Stimulated activated CD4-positive, alpha-beta T cell treated with anti-CD3 and anti-CD28 coated beads, Interleukin-1b, Interleukin-23, amount 100 ng/mL, for 1 hour (primary cell): ENCODE measurements at regions not wholly inside any gene's neighbourhood (a gene's known extent, or its start where the extent isn't known, plus 50 kb on each side); places are given as distances from the start of the nearest gene placed in this dataset.
"Not testable (repeated sequence)": the region's sequence is repeated elsewhere in the genome, so short reads cannot be mapped to it uniquely, and the experiment has no call there.

Source experiments
- DNase-seq, 2 donors: peaks; one replicate each; pipeline ENCODE4 v3.0.0-alpha.2; 2020; ENCODE audit warnings: low read depth in 2 of 2

DNA sequence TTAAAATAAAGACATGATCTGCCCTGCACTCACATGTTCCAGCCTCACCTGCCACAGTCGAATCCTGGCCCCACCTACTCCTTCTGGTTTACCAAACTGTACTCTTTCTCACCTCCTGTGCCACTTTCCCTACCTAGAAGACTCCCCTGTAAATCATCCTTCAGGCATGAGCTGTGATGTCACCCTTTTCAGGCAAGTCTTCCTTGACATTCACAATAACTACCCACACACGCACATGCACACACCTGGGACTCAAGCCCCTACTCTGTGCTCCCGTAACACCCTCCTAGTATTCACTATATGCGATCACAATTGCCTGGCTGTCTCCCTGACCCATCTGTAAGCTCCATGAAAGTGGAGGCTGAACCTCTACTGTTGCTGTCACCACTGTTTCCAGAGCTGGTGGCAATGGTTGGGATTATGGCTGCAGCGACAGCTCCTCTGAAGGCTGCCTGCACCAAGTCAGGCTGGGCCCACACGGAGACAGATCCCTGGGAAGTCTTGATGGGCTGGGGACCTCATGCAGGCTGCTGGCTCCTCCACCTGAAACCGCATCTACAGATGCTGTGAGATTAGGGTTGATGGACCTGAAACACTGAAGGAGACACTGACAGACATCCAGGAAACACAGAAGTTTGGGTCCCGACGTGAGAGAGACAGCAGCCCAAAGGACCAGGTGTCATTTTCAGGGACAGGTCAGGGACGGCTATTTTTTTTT, 611.1 kb downstream of the UQCRFS1 start:
- DNase-seq = no peak

DNA sequence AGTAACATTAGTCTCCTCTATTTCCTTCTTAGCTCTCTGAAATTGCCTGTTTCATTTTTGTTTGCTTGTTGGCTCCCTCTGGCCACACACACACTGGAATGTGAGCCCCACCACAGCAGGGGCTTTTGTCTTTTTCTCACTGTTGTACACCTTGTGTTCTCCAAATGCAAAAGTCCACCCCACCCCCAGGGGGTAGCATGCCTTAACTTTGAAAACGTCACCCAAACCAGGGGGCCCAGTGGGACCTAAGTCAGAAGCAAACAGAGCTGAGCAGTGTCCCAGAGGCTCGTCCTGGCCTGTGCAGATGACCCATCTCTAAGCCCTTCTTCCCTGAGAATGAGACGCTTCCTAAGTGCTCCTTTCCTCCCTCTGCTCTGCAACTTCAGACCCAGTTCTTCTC, 614.1 kb downstream of the UQCRFS1 start:
- DNase-seq = no peak

DNA sequence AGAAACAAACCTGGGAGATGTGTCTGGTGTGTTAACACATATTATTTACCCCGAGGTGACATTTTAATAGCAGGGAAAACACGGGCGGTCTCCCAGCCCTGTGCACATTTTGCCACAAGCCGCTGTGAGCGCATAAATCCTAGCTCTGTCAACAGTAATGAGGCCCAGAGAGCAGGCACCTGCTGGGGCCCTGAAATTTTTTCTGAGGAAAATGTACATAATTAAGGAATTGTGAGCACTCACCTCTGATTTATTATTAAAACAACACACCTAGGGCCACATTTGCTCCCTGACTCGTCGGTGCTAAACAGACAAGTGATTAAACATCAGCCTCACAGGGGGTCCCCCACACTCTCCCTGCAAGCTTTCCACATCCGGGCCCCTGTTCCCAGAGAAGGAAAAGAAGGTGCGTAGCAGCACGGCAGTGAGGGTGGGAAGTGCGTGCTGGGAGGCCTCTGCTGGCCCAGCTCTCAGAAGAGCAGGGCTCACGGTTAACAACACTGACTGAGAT, 616.3 kb downstream of the UQCRFS1 start:
- no peak for DNase-seq

DNA sequence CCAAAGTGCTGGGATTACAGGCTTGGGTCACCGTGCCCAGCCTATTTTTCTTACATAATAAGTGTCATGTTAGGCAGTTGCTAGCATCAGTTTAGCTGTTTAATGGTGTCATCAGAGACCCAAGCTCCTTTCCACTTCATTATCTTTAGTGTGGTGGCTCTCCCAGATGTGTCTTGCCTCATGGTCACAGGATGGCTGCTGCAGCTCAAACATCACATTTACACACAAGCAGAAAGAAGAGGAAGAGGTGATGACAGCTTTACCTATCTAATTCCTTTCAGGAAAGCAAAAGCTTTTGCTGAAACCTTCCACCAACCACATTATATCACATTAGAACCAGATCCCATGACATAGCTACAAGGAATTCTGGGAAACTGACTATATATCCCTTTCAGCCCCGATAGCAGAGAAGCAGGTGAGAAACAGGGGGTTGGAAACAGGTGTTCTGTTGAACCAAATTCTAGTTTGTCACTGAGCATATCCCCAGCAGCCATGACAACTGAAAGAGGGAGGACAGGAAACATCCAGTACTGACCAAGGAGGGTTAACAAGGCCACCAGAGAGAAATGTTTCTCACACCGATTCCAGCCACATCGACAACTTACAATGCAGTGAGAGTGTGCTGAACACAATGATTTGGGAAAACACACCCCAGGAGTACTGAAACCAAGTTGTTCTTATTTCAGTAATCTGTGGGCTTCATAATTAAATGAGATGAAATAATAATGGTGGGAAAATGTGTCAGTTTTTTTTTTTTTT, 617.0 kb downstream of the UQCRFS1 start:
- DNase-seq = no peak

DNA sequence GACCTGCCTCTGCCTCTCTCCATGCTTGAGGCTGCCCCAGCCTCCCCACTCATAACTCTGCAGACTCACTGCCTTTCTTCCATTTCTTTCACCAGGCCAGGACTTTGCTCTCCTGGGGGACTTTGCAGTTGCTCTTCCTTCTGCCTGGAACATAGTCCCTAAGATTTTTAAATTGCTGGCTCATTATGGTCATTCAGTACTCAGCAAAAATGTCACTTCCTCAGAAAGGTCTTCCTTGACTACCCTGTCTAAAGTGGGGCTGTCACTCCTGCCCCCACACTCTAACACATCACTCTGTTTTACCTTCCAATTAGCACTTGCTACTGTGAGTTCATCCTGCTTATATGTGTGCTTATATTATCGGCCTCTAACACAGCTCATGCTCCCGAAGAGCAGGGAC, 618.2 kb downstream of the UQCRFS1 start:
- no peak for DNase-seq

DNA sequence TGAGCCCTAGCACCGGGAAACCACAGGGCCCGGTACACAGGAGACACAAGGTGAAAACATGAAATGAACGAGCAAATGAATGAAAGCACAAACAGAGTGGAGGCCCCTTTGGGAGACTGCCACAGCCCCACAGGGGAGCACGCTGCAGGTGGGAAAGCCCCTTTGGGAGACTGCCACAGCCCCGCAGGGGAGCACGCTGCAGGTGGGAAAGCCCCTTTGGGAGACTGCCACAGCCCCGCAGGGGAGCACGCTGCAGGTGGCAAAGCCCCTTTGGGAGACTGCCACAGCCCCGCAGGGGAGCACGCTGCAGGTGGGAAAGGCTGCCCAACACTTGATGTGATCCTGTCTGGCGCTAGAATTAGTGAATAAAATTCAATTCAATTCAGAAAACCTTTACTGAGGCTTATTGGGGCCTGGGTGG, 623.0 kb downstream of the UQCRFS1 start:
- not testable (repeated sequence) for DNase-seq

DNA sequence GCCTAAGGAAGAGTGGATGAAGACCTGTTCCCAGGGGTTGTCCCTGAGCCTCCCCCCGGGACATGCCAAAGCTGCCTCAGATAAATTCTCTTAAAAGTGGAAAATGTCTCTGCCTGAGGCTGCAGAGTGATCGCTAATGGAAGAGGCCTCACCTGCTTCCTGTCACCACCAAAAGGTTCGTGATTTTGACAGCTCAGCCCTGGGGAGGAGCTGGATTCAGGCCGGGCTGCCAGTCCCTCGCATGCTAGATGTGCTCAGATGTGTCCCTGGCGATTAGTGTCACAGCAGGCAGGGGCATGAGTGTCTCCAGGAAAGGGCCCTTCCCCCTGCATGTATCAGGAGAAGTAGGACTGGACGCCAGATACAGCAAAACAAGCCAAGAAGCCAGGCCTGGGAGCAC, 626.5 kb downstream of the UQCRFS1 start:
- DNase-seq = no peak

DNA sequence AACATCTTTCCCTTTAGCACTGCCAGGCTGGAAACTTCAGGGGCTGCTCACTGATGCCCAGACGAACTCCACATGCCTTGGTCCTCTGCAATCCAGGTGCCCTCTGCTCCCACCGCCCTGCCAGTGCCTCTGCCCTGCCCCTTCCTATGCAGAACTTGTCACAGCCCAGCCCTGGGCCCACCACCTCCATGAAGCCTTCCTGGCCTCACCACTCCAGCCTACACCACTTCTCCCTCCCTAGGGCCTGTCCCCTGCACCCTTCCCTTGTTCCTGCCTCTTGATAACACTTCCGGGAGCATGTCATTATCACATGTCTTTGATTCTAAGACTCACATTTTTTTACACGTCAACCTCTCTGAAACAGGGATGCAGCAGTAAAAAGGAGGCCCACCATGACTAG, 627.2 kb downstream of the UQCRFS1 start:
- DNase-seq = no peak

DNA sequence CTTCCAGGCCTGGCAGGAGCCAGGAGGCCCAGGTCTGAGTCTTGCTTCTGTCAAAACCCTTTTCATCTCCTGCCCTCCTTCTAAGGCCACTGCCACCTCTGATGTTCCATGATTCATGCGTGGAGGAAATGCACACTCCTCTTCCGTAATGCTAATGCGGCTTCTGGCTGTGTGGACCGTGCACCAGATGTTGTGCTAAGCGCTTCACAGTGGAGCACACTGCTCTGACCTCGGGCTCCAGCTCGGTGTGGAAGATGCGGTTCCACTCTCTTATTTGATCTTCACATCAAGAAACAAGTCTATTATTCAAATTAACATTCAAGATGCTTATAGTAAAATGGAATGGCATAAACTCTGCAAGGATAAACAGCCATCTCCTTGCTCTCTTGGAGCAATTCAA, 629.2 kb downstream of the UQCRFS1 start:
- no peak for DNase-seq

DNA sequence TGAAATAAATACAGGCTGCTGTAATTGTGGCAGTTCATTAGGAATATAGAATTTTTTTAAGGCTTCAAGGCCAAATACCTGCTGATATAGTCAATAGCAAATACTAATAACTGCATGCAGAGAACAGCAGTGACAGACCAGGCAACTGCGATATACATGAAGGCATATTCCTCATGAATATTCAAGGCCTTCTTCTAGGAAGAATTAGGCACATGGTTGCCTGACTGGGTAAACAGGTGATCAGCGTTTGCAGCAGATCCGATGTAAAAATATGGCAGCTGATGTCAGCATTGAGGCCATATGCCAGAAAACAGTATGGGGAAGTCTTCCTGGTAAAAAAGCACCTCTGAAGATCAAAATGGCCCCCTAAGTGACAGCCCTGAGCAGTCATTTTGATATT, 629.7 kb downstream of the UQCRFS1 start:
- DNase-seq = no peak

DNA sequence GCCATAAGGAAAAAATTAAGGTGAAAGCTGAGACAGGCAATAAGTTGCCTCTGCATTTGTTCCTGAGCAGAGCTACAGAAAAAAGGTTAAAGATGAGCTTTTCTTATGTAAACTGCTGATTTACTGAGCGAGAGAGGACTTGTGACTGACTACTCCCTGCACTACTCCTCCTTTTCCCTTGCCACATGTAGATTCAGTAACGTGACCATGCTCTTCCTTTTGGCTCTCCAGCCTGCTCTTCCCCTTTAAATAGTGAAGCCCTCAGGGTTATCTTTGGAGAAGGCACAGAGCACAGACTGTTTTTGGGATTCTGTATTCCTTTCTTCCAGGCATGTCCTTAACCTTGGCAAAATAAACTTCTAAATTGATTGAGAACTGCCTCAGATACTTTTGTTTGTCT, 630.2 kb downstream of the UQCRFS1 start:
- DNase-seq = no peak

DNA sequence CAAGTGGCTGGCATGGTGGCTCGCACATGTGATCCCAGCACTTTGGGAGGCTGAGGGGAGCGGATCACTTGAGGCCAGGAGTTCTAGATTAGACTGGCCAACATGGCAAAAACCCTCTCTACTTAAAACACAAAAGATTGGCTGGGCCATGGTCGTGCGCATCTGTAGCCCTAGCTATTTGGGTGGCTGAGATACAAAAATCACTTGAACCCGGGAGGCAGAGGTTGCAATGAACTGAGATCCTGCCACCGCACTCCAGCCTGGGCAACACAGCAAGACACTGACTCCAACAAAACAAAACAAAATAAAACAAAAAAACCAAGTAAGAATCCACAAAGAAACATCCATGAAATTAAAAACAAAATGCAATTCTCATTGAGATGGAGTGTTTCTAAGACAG, 630.6 kb downstream of the UQCRFS1 start:
- no peak for DNase-seq

DNA sequence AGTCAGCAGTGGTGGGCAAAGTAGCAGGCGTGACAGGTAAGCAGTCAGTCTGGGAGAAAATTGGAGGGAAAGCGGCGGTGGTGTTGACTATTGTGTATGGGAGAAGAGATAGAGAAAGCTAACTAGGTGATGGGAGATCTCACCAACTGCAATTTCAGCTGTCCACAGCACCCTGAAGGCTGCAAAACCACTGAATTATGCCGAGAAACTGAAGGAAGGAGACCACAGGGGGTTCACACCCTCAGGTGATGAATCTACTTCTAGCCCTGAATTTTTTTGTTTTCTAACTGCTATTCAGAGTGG, 631.5 kb downstream of the UQCRFS1 start:
- no peak for DNase-seq

DNA sequence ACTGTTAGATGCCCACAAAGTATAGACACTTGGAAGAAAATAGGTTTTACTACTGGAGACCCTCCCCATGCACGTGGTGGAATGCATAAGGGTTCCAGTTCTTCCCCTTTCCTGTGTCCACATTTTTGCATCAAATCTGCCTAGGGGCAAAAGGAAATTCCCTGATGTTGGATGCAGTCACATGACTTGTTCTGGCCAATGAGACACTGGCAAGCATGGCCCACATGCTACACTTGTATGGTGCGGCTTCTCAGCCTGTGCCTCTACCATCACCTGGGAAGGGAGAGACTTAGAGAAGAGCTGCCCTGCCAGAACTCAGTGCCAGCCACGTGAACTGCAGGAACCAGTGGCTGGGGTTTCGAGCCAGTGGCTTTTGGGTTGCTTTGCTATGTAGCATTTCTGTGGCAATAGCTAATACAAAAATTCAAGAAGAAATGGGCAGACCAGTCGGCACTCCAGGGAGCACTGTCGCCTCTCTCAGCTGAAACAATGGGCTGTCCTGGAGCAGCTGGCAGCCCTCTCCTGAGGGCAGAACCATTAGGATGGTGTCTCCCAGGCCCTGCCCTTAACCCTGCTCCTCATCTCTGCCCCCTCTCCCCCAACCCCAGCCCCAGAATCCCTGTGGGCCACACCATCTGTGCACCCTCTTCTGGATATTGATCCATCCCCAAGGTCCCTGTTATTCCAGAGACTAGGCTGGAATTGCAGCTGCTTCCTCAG, 634.0 kb downstream of the UQCRFS1 start:
- no peak for DNase-seq

DNA sequence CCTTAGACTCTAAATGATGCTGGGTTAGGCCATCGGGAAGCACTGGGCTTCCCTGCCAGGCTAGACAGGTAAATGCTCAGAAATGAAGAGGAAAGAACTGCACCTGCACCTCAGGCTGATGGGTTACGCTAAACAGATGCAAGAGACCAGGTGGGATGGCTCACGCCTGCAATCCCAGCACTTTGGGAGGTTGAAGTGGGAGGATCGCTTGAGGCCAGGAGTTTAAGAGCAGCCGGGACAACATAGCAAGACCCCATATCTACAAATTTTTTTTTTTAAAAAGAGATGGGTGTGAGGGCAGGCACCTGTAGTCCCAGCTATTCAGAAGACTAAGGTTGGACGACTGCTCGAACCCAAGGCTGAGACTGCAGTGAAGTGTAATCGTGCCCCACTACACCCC, 634.7 kb downstream of the UQCRFS1 start:
- DNase-seq = no peak

DNA sequence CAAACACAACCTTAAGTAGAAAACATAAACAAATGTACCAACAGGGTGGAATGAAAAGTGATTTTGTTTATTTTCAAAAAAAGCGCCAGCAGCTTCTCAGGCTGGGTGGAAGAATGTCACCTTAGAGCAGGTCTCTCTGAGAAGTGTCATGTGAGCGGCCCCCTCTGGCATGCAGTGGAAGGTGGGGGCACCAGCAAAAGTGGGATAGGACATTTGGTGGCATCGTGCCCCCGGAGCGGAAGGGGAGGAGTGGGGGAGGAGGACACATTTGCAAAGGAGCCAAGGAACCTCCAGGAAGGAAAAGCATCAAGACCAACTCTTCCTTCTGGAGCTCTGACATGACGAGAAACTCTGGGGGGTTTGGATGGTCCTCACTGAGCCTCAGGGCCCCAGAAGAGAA, 635.3 kb downstream of the UQCRFS1 start:
- DNase-seq = no peak

DNA sequence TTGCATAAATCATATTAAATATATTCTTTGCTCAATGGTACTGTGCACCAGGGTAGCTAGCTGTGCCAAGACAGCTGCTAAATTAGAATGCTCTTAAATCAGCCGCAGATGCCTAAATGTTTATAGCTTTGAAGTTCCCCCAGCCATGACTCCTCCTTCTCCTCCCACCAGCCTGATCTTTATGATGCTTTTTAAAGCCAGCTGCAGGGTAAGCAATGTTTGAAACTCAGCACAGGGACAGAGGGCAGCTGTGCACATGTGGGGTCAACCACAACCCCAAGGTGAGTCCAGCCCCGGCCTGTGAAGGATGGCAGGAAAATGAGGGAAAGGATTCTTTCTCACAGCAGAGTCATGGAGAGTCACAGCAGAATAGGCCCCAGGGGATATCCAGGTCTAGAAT, 635.7 kb downstream of the UQCRFS1 start:
- no peak for DNase-seq

DNA sequence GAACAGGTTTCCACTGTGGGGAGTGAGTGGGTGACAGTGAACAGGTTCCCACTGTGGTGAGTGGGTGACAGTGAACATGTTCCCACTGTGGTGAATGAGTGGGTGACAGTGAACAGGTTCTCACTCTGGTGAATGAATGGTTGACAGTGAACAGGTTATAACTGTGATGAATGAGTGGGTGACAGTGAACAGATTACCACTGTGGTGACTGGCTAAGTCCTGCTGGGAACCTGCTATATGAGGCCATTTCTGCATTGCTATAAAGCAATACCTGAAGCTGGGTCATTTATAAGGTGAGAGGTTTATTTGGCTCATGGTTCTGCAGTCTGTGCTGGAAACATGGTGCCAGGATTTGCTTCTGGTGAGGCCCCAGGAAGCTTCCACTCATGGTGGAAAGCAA, 637.1 kb downstream of the UQCRFS1 start:
- DNase-seq = no peak

DNA sequence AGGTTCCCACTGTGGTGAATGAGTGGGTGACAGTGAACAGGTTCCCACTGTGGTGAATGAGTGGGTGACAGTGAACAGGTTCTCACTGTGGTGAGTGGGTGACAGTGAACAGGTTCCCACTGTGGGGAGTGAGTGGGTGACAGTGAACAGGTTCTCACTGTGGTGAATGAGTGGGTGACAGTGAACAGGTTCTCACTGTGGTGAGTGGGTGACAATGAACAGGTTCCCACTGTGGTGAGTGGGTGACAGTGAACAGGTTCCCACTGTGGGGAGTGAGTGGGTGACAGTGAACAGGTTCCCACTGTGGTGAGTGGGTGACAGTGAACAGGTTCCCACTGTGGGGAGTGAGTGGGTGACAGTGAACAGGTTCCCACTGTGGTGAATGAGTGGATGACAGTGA, 637.6 kb downstream of the UQCRFS1 start:
- not testable (repeated sequence) for DNase-seq

DNA sequence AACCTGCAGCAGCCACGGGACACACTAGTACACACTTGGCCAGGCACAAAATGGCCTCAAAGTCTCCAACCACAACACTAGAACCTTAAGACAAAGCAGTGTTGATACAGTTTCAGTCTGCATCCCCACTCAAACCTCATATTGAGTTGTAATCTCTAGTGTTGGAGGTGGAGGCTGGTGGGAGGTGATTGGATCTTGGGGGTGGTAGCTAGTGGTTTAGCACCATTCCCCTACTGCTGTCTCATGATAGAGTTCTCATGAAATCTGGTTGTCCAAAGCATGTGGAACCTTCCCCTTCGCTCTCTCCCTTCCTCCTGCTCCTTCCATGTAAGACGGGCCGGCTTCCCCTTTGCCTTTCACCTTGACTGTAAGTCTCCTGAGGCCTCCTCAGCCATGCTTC, 638.7 kb downstream of the UQCRFS1 start:
- DNase-seq = no peak

DNA sequence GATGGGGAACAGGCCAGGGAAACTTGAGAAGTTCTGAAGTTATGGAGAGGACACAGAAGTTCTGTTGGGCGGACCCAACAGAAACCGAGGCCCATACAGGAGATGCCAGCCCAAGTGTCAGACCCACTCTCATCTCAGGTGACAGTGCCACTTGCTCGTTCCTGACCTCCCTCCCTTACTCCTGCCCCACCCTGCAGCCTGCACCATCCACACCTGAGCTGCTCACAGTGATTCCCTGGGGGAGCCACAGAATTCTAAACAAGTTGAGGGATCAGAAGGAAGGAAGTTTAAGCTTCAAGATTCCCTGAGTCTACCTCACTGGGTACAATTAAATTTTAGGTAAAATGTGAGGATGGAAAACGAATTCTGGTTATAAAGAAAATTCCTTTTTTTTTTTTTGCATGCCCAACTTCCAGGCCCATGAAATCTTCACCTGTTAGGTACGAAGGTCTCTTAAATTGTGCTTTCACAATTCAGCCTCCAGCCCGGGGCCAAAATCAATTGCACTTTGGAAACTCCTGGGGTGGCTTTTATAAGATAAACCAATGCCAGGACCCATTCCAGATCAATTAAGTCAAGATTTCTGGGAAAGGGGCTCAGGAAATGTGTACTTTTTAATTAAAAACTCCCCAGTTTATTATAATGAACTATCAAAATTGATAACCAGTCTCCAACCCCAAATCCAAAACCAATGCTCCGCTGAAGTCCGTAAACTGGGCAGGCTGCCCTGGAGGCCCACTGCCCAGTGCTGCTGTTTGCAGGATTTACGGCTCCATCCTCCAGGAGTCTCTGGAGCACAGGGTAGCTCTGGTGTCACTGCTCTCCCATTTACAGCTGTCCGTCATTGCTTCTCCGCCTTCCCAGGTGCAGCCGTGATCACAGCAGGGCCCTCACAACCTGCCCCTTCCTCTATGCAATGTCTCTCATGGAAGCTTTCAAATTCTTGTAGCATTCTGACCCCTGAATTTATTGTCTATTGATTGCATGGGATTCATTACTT, 643.5 kb downstream of the UQCRFS1 start:
- no peak for DNase-seq

DNA sequence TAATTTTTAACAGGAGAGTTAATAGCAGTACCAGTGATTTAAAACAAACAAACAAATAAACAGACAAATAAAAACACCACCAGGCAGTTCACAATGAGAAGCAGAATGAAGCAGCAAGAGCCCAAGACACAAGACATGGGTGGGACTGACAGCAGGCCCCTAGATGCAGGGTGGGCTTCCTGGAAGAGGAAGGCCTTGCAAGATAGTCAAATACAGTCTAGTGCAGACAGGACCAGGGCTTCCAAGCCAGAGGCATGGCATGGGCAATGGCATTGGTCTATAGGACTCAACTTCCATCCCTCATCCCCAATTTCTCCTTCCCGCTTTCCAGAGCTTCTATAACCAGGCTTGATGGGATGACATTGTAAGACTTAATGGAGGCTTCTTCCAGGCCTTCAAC, 645.1 kb downstream of the UQCRFS1 start:
- no peak for DNase-seq
